Astrocyte of the cerebellum (primary cell): ENCODE measurements at regions not wholly inside any gene's neighbourhood (a gene's known extent, or its start where the extent isn't known, plus 50 kb on each side); places are given as distances from the start of the nearest gene placed in this dataset.

ENCODE experiments used
- DNase-seq: peaks from one replicate; pipeline ENCODE4 v3.0.0-alpha.2; 2011; ENCODE audit warnings: low read depth
- H3K4me3 ChIP-seq: 2 replicates; pipeline ENCODE4 v1.5.1; 2011; ENCODE audit warnings: mild to moderate bottlenecking, low read depth, low read length, moderate library complexity
- in situ Hi-C: cut with HindIII; loops from 2 replicates; pipeline ENCODE4 v1.10.0; 2017; ENCODE audit warnings: low sequenced_read_pairs
- TF ChIP-seq, protein P1 (sequence below): IDR thresholded peaks from 2 replicates; pipeline ENCODE4 v1.5.1; 2012; ENCODE audit warnings: low read length, low read depth, moderate library complexity, mild to moderate bottlenecking; ENCODE audit errors: missing control alignments

DNA sequence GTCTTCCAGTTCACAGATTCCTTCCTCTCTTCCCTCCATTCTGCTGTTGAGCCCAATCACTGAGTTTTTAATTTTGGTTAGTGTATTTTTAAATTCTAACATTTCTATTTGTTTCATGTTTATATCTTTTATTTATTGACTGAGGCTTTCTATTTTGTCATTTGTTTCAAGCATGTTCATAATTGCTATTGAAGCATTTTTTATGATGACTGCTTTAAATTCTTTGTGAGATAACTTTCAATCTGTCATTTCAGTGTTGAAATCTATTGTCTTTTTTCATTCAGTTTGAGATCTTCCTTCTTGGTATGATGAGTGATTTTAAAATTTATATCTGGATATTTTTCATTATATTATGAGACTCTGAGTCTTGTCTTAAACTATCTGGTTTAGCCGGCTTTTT is 192.3 kb downstream of the RPLP1 start:
- DNase-seq = no peak
- TF ChIP-seq, protein P1, sequence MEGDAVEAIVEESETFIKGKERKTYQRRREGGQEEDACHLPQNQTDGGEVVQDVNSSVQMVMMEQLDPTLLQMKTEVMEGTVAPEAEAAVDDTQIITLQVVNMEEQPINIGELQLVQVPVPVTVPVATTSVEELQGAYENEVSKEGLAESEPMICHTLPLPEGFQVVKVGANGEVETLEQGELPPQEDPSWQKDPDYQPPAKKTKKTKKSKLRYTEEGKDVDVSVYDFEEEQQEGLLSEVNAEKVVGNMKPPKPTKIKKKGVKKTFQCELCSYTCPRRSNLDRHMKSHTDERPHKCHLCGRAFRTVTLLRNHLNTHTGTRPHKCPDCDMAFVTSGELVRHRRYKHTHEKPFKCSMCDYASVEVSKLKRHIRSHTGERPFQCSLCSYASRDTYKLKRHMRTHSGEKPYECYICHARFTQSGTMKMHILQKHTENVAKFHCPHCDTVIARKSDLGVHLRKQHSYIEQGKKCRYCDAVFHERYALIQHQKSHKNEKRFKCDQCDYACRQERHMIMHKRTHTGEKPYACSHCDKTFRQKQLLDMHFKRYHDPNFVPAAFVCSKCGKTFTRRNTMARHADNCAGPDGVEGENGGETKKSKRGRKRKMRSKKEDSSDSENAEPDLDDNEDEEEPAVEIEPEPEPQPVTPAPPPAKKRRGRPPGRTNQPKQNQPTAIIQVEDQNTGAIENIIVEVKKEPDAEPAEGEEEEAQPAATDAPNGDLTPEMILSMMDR = no peak
- in situ Hi-C loops = no loop called here
- no peak overlapping the region for H3K4me3 ChIP-seq

- in situ Hi-C loops = no loop called here
- H3K4me3 ChIP-seq = no peak overlapping the region
- DNase-seq = no peak
- TF ChIP-seq, protein P1 = no peak
Observed at GRCh38 chr15:69647142-69647513, 194.5 kb downstream of the RPLP1 start.

DNA sequence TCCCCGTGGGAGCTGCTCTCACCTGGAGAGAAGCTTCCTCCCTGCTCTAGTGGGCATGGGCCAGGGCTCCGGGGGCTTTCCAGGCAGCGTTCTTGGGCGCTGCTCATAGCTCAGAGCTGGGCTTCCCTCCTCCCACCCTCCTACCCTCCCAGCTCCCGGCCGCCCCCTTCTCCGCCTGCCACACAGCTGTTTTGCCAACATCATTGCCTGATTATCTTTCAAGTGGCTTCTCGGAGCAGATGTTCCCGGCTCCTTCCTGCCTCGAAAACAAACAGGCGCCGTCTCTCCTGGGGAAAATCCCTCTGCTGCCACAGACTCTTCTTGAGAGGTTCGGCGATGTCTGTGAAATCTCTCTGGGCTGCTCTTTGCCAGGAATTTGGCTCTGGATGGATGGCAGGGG is 195.6 kb downstream of the RPLP1 start:
- DNase-seq = no peak
- in situ Hi-C loops = no loop called here
- TF ChIP-seq, protein P1 = no peak
- no peak overlapping the region for H3K4me3 ChIP-seq

DNA sequence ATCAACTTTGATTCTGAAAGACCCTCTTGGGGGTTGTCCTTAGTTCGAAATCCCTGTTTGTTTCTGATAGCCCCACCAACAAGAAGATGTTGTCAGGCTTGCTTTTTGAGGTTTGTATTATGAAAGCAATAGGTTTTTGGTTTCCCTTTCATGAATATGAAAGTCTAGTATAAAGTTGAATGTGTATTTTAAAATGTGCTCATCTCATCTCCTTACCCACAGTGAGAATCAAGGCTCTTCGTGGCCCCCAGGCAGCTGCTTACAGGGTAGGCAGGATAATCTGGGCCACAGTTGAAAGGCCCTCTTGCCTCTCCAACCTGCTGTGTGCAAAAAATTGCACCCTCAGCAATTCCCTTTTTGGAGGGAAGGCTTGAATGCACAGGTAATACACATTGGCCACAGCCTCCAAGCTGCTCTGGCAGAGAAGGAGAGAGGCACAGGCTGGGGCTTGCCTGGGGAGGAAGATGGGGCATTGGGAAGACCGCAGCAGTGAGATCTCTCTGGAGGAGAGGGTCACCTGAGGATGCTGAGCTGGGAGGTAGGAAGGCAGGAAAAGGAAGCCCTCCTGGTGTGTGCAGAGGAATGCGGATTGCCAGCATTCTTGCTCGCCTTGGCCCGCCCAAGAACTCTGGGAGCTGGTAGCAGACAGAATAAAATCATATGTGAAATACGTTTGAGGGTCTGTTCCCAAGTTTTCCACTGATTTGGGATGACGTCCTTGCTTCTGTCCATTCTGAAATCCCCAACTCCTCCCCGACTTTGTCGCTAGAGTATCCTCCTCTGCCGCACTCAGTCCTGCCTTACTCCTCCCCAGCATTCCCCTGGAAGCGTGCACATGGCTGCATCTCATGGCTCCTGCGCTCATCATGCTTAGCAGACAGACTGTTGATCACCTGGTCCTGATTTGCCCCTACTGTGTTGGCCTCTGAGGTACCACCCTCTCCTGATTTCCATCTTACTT is 196.4 kb downstream of the RPLP1 start:
- TF ChIP-seq, protein P1 = no peak
- no peak for DNase-seq
- in situ Hi-C loops = no loop called here
- H3K4me3 ChIP-seq = no peak overlapping the region

DNA sequence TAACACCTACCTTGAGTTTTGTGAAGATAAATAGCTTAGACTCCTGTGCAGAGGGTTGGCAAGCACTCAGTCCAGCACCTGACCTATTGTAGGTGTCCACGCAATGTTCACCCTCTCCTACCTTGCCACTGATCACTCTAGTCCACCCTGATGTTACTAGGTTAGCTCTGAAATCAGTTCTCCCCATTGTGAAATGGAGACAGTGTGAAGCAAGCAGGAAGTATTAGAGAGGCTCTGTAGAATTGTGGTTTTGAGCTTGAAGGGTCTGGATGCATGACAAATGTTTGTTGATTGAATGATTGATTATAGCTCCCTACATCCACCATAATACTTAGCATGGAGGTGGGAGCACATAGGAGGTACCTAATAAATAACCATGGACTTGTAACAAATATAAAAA is 199.7 kb downstream of the RPLP1 start:
- in situ Hi-C loops = no loop called here
- no peak overlapping the region for H3K4me3 ChIP-seq
- TF ChIP-seq, protein P1 = no peak
- no peak for DNase-seq

- TF ChIP-seq, protein P1 = no peak
- in situ Hi-C loops = no loop called here
- no peak for DNase-seq
- no peak overlapping the region for H3K4me3 ChIP-seq
Observed at GRCh38 chr15:69652751-69653305, 200.2 kb downstream of the RPLP1 start.
